HCT116 (cell line): ENCODE measurements at regions not wholly inside any gene's neighbourhood (a gene's known extent, or its start where the extent isn't known, plus 50 kb on each side); places are given as distances from the start of the nearest gene placed in this dataset.

ENCODE experiments used
- ATAC-seq: fragments of 200-7000 bp; cut with Tn5 transposase; 2 replicates; pipeline ENCODE4 v1.9.1; 2020; ENCODE audit warnings: mild to moderate bottlenecking, moderate library complexity
- BruUV-seq: library from RNA; stranded (reverse); fragments of 400-500 nt; replicated peaks from 2 replicates; lab custom pipeline; 2021; lab: Mats Ljungman, UMichigan
- CTCF ChIA-PET: fragments of 300-600 bp; sonication (Branson Sonifier 250); formaldehyde crosslinking; loops from one replicate; lab custom pipeline; 2021; ENCODE audit warnings: antibody characterized with exemption; lab: Charles Lee
- POLR2A ChIA-PET: fragments of 300-600, 350-600 bp; sonication (Branson Sonifier 250); formaldehyde crosslinking; loops from one replicate; lab custom pipeline; 2021; ENCODE audit warnings: antibody characterized with exemption; lab: Charles Lee
- RAD21 ChIA-PET, 2 experiments: fragments of 300-600 bp; sonication (Branson Sonifier 250); formaldehyde crosslinking; loops; one replicate each; lab custom pipeline; 2023; ENCODE audit warnings: low total read pairs in 2 of 2; ENCODE audit not compliant: uncharacterized antibody in 2 of 2, unreplicated experiment in 2 of 2, low non-redundant PET in 1 of 2; lab: Charles Lee
- DNase-seq: peaks from one replicate; pipeline ENCODE4 v3.0.0-alpha.2; 2010; ENCODE audit warnings: low read depth, low spot score
- H2AFZ ChIP-seq: fragments of 200-600 bp; shearing (Covaris generic), sonication (generic); 2 replicates; pipeline ENCODE4 v1.6.1; 2017; ENCODE audit warnings: low read depth, mixed run types, mixed read lengths, antibody characterized with exemption, low read length; ENCODE audit not compliant: poor library complexity, severe bottlenecking
- H3K27ac ChIP-seq: 2 replicates; pipeline ENCODE4 v1.5.1; 2012; ENCODE audit warnings: low read depth, low read length
- H3K27me3 ChIP-seq: fragments of 200-600 bp; sonication (generic); 2 replicates; pipeline ENCODE4 v1.6.1; 2016; ENCODE audit warnings: mixed run types, low read length, mixed read lengths; ENCODE audit not compliant: insufficient read depth
- H3K36me3 ChIP-seq, 2 experiments: fragments of 200-500 bp in 1 of 2; fragments of 200-600 bp in 1 of 2; sonication (Bioruptor generic) in 1 of 2; sonication (generic) in 1 of 2; 2 replicates each; pipeline versions ENCODE4 v1.5.1 to v1.6.1; 2014 to 2016; ENCODE audit warnings: low read length in 2 of 2, inconsistent platforms in 1 of 2, mixed read lengths in 1 of 2, mixed run types in 1 of 2; ENCODE audit not compliant: insufficient read depth in 2 of 2, control insufficient read depth in 1 of 2
- H3K4me1 ChIP-seq, 2 experiments: fragments of 200-600 bp in 1 of 2; sonication (generic) in 1 of 2; 2 replicates each; pipeline versions ENCODE4 v1.5.1 to v1.6.1; 2012 to 2017; ENCODE audit warnings: low read length in 2 of 2, inconsistent platforms in 1 of 2, mild to moderate bottlenecking in 1 of 2, mixed read lengths in 1 of 2, mixed run types in 1 of 2, moderate library complexity in 1 of 2; ENCODE audit not compliant: insufficient read depth in 2 of 2, control insufficient read depth in 1 of 2
- H3K4me2 ChIP-seq: fragments of 200-600 bp; sonication (generic); 2 replicates; pipeline ENCODE4 v1.6.1; 2017; ENCODE audit warnings: mixed run types, low read length, mixed read lengths
- H3K4me3 ChIP-seq, 2 experiments: fragments of 200-600 bp in 1 of 2; sonication (generic) in 1 of 2; replicated peaks in 1 of 2; 2 replicates each; pipeline ENCODE4 v1.5.1; 2011 to 2016; ENCODE audit warnings: low read length in 2 of 2, control low read depth in 1 of 2, low read depth in 1 of 2, mild to moderate bottlenecking in 1 of 2, mixed read lengths in 1 of 2, mixed run types in 1 of 2
- H3K79me2 ChIP-seq: fragments of 200-600 bp; sonication (generic); 2 replicates; pipeline ENCODE4 v1.6.1; 2017; ENCODE audit warnings: mild to moderate bottlenecking, mixed run types, low read length, moderate library complexity, mixed read lengths; ENCODE audit not compliant: insufficient read depth
- H3K9ac ChIP-seq: fragments of 200-600 bp; sonication (generic); 2 replicates; pipeline ENCODE4 v1.6.1; 2016; ENCODE audit warnings: low read length, mixed read lengths
- H3K9me2 ChIP-seq: fragments of 200-600 bp; sonication (generic), shearing (Covaris generic); 2 replicates; pipeline ENCODE4 v1.6.1; 2017; ENCODE audit warnings: mixed run types, mild to moderate bottlenecking, moderate library complexity; ENCODE audit not compliant: insufficient read depth
- H3K9me3 ChIP-seq, 2 experiments: fragments of 200-500 bp in 1 of 2; fragments of 200-600 bp in 1 of 2; sonication (Bioruptor generic) in 1 of 2; sonication (generic) in 1 of 2; 2 replicates each; pipeline ENCODE4 v1.6.1; 2014 to 2017; ENCODE audit warnings: low read length in 2 of 2, mixed read lengths in 2 of 2, inconsistent platforms in 1 of 2, low read depth in 1 of 2, mild to moderate bottlenecking in 1 of 2, mixed run types in 1 of 2, moderate library complexity in 1 of 2; ENCODE audit not compliant: control insufficient read depth in 1 of 2, insufficient read depth in 1 of 2
- H4K20me1 ChIP-seq: fragments of 200-600 bp; sonication (generic), shearing (Covaris generic); 2 replicates; pipeline ENCODE4 v1.6.1; 2017; ENCODE audit warnings: mixed run types, mild to moderate bottlenecking, moderate library complexity; ENCODE audit not compliant: insufficient read depth
- CEBPB ChIP-seq: IDR thresholded peaks from 2 replicates; pipeline ENCODE4 v1.6.1; 2012; ENCODE audit warnings: low read depth
- EGR1 ChIP-seq: IDR thresholded peaks from 2 replicates; pipeline ENCODE4 v1.6.1; 2012; ENCODE audit warnings: low read depth
- EZH2 ChIP-seq: fragments of 200-600 bp; sonication (generic); IDR thresholded peaks from 2 replicates; pipeline ENCODE4 v1.6.1; 2017; ENCODE audit warnings: antibody characterized with exemption, mixed run types
- EZH2phosphoT487 ChIP-seq: fragments of 200-600 bp; IDR thresholded peaks from 2 replicates; pipeline ENCODE4 v1.6.1; 2018; ENCODE audit warnings: antibody characterized with exemption, borderline replicate concordance
- FOSL1 ChIP-seq: IDR thresholded peaks from 2 replicates; pipeline ENCODE4 v1.6.1; 2012; ENCODE audit warnings: low read depth
- POLR2A ChIP-seq: IDR thresholded peaks from 2 replicates; pipeline ENCODE4 v1.7.0; 2011; ENCODE audit warnings: borderline replicate concordance; ENCODE audit not compliant: insufficient read depth, insufficient read length; ENCODE audit errors: extremely low read depth
- POLR2AphosphoS5 ChIP-seq: IDR thresholded peaks from 2 replicates; pipeline ENCODE4 v1.6.1; 2011; ENCODE audit warnings: mild to moderate bottlenecking, low read depth, low read length, moderate library complexity
- SP1 ChIP-seq: IDR thresholded peaks from 2 replicates; pipeline ENCODE4 v1.6.1; 2012; ENCODE audit warnings: low read depth
- SRF ChIP-seq: IDR thresholded peaks from 2 replicates; pipeline ENCODE4 v1.6.1; 2012; ENCODE audit warnings: low read depth
- ZFX ChIP-seq: fragments of 450-650 bp; IDR thresholded peaks from 2 replicates; pipeline ENCODE4 v1.6.1; 2017
- ZNF274 ChIP-seq: fragments of 200-500 bp; sonication (Bioruptor generic); IDR thresholded peaks from 2 replicates; pipeline ENCODE4 v1.6.1; 2014; ENCODE audit warnings: mild to moderate bottlenecking, low read depth, low read length, inconsistent platforms
- intact Hi-C: fragments of 100-400 bp; cut with micrococcal nuclease; formaldehyde crosslinking; loops from 2 replicates; pipeline ENCODE4 v1.10.0; 2022
- TF ChIP-seq, protein P1 (sequence below): IDR thresholded peaks from 2 replicates; pipeline ENCODE4 v1.6.1; 2012; ENCODE audit warnings: low read depth
- TF ChIP-seq, protein P2 (sequence below): IDR thresholded peaks from 2 replicates; pipeline ENCODE4 v1.6.1; 2012
- TF ChIP-seq, protein P3 (sequence below), 3 experiments: fragments of 200-600 bp in 1 of 3; sonication (generic) in 1 of 3; IDR thresholded peaks in 2 of 3; conservative IDR thresholded peaks in 1 of 3; 2 replicates each; pipeline ENCODE4 v1.5.1; 2012 to 2017; ENCODE audit warnings: low read depth in 2 of 3, low read length in 2 of 3, antibody characterized with exemption in 1 of 3, borderline replicate concordance in 1 of 3, control low read depth in 1 of 3, mild to moderate bottlenecking in 1 of 3, mixed read lengths in 1 of 3, mixed run types in 1 of 3, moderate library complexity in 1 of 3; ENCODE audit not compliant: insufficient read depth in 1 of 3
- TF ChIP-seq, protein P4 (sequence below): IDR thresholded peaks from 2 replicates; pipeline ENCODE4 v1.6.1; 2012

DNA sequence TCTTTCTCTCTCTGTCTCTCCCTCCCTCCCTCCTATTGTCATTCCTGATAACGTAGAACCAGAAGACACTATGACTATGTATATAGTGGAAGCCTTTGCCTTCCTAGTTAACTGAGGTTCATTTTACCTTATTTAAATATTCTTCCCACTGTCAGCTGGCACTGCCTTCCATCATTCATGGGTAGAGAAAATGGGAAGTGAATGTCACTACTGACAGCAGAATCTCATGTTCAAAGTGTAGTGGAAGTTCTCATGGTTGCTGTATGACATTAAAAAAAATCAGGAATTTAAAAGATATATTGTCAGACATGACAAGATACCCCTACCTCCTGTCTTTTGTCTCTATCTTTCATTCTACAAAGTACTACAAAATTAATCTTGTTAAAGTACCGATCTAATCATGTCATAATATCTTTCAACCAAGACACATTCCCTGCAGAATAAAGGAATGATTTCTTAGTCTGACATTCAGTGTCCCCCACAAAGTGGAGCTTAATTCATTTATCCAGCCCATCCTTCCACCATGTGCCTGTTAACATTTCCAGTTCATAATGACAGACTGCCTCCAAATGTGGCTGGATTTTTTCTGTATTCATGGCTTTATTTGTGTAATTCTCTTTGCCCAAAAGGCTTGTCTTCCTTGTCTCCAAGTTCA lies 250.1 kb upstream of the CDH20 start (continued):
- TF ChIP-seq, protein P1, sequence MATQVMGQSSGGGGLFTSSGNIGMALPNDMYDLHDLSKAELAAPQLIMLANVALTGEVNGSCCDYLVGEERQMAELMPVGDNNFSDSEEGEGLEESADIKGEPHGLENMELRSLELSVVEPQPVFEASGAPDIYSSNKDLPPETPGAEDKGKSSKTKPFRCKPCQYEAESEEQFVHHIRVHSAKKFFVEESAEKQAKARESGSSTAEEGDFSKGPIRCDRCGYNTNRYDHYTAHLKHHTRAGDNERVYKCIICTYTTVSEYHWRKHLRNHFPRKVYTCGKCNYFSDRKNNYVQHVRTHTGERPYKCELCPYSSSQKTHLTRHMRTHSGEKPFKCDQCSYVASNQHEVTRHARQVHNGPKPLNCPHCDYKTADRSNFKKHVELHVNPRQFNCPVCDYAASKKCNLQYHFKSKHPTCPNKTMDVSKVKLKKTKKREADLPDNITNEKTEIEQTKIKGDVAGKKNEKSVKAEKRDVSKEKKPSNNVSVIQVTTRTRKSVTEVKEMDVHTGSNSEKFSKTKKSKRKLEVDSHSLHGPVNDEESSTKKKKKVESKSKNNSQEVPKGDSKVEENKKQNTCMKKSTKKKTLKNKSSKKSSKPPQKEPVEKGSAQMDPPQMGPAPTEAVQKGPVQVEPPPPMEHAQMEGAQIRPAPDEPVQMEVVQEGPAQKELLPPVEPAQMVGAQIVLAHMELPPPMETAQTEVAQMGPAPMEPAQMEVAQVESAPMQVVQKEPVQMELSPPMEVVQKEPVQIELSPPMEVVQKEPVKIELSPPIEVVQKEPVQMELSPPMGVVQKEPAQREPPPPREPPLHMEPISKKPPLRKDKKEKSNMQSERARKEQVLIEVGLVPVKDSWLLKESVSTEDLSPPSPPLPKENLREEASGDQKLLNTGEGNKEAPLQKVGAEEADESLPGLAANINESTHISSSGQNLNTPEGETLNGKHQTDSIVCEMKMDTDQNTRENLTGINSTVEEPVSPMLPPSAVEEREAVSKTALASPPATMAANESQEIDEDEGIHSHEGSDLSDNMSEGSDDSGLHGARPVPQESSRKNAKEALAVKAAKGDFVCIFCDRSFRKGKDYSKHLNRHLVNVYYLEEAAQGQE, result no peak
- TF ChIP-seq POLR2A (no peak), EZH2phosphoT487 (no peak), ZNF274 (no peak), CEBPB (no peak), SP1 (no peak)
- TF ChIP-seq, protein P2, sequence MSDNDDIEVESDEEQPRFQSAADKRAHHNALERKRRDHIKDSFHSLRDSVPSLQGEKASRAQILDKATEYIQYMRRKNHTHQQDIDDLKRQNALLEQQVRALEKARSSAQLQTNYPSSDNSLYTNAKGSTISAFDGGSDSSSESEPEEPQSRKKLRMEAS, result no peak

DNA sequence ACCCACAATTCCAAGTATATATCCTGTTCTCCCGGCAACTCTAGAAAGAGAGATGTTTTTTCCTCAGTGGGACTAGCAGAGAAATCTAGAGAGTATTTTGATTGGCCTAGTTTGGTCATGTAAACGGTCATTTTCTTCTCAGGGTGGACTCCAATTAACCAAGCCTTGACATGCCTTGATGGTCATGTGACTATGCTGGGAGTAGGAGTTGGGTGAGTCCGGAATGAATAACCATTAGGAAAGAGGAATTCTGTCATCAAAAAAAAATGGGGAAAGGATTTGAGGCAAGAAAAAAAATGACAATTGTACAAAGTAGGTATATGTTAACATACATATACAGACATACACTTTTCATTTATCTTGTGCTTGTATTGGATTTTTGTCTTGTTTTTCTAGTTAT lies 248.2 kb upstream of the CDH20 start:
- Histone ChIP-seq H4K20me1 (no peaks in the 10 kb centered on the region), H3K4me1 (no peaks in the 10 kb centered on the region), H3K9me3 (no peaks in the 10 kb centered on the region), H3K36me3 (no peaks in the 10 kb centered on the region), H3K27me3 (no peaks in the 10 kb centered on the region), H2AFZ (no peak overlapping the region), H3K79me2 (no peaks in the 10 kb centered on the region), H3K27ac (no peak overlapping the region), H3K4me3 (no peak overlapping the region), H3K9ac (no peak overlapping the region), H3K9me2 (no peaks in the 10 kb centered on the region), H3K4me2 (no peak overlapping the region)
- DNase-seq, result no peak
- ATAC-seq, result no peak
- intact Hi-C loops, result loop anchor here (5.0 kb wide), 1 partner anchor 1047 kb away; no protein-coding TSS in a partner anchor
- ChIA-PET CTCF (no interaction called here), RAD21 (no interaction called here), POLR2A (no interaction called here)
- BruUV-seq, result no TSS peak
- TF ChIP-seq, protein P1, result no peak
- TF ChIP-seq SRF (no peak), EZH2 (no peak), EZH2phosphoT487 (no peak), ZFX (no peak), FOSL1 (no peak), EGR1 (no peak), SP1 (no peak), POLR2AphosphoS5 (no peak), CEBPB (no peak)
- TF ChIP-seq, protein P3, sequence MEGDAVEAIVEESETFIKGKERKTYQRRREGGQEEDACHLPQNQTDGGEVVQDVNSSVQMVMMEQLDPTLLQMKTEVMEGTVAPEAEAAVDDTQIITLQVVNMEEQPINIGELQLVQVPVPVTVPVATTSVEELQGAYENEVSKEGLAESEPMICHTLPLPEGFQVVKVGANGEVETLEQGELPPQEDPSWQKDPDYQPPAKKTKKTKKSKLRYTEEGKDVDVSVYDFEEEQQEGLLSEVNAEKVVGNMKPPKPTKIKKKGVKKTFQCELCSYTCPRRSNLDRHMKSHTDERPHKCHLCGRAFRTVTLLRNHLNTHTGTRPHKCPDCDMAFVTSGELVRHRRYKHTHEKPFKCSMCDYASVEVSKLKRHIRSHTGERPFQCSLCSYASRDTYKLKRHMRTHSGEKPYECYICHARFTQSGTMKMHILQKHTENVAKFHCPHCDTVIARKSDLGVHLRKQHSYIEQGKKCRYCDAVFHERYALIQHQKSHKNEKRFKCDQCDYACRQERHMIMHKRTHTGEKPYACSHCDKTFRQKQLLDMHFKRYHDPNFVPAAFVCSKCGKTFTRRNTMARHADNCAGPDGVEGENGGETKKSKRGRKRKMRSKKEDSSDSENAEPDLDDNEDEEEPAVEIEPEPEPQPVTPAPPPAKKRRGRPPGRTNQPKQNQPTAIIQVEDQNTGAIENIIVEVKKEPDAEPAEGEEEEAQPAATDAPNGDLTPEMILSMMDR (IDR thresholded peaks at IDR 0.05 in 2 of 3, conservative IDR thresholded peaks at IDR 0.05 in 1 of 3; ENCODE audit: borderline replicate concordance in 1 of 3, insufficient read depth in 1 of 3, low read depth in 2 of 3, low read length in 2 of 3), result no peak
- TF ChIP-seq, protein P4, sequence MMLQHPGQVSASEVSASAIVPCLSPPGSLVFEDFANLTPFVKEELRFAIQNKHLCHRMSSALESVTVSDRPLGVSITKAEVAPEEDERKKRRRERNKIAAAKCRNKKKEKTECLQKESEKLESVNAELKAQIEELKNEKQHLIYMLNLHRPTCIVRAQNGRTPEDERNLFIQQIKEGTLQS, result no peak
- TF ChIP-seq, protein P2, result no peak
